GM18498 (cell line): ENCODE measurements at regions not wholly inside any gene's neighbourhood (a gene's known extent, or its start where the extent isn't known, plus 50 kb on each side); places are given as distances from the start of the nearest gene placed in this dataset.

ENCODE experiments used
- ATAC-seq: cut with Tn5 transposase; IDR thresholded peaks from one replicate; pipeline ENCODE4 v1.9.1; 2021; ENCODE audit warnings: mild to moderate bottlenecking, moderate library complexity; ENCODE audit not compliant: unreplicated experiment

GRCh38 chr4:19455196-19455595 lies 796.5 kb upstream of the SLIT2 start:
- ATAC-seq: no peak

DNA sequence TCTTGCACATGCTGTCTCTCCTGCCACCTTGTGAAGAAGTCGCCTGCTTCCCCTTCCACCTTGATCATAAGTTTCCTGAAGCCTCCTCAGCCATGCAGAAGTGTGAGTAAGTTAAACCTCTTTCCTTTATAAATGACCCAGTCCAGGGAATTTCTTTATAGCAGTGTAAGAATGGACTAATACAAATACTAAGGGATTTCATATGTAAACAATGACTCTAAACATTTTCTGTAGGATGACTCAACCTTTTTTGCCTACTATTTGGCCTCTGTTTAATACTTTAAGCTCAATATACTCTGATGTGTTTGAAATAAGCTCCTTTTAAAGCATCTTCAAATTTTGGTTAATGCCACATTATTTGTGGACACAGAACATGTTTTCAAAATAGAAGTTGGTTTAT lies 813.5 kb upstream of the SLIT2 start:
- ATAC-seq: no peak

GRCh38 chr4:19437008-19437407 lies 814.7 kb upstream of the SLIT2 start:
- no peak for ATAC-seq

DNA sequence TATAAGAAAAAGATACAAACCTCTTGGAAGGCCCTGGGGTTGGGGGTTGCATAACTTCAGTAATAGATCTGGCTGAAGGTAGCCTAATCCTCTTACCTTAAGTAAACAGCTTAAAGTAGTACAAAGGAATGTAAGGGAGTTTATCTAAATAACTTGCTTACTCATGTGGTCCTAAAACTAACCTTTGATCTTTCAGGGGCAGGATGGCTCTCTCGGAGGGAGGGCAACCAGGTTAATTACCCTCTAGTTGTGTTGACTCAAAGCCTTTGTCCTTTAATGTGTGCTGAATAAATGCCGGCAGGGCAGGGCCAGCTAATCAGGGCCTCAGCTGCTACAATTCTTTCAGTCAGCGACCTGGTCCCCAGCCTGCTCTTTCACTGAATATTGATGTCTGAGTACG lies 822.0 kb upstream of the SLIT2 start:
- ATAC-seq: no peak

- no peak for ATAC-seq
These were observed 826.6 kb upstream of the SLIT2 start for GRCh38 chr4:19425146-19425545.

GRCh38 chr4:19417256-19417655 lies 834.4 kb upstream of the SLIT2 start:
- ATAC-seq: no peak

GRCh38 chr4:19416146-19416545 lies 835.6 kb upstream of the SLIT2 start:
- ATAC-seq: no peak

DNA sequence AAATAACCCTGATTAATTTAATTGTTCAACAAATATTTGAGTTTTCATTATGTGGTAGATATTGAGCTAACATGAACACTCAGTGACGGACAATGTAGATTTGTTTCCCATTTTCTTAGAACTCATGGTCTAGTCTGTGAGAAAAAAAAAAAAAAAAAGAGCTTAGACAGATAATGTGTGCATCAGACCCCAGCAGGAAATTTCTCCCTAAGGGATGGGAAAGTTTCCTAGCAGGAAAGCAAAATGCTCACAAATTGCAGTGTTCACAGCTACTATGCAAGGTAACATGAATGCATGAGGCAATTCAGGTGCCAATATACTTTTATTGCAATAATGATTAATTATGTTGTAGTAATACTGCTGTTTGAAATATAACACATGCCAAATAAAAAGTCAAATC lies 843.2 kb upstream of the SLIT2 start:
- ATAC-seq: no peak

GRCh38 chr4:19406789-19407188 lies 844.9 kb upstream of the SLIT2 start:
- ATAC-seq: no peak

DNA sequence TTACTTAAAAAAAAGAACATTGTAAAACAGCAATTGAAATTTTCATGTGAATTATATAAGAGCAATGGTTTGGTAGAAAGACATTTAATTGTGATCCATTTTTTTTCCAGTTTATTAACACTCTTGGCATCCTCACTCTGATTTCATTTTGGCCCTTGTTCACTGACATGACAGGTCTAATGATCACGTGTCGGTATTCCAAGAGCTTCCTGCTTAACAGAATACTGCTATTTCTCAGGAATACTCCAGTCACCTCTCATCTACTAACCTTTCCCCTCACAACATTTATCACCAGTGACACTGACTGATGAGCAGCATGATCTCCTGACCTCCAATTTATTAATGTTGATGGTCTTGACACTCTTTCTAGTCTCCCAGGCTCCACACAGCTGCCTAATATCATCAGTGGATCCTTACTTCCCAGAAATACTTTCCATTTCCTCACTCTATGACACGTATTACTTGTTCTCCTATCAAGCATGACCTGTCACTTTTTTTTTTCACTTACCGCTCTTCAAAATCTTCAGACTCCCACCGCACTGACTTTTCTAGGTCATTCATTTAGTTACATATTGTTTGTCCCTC lies 847.8 kb upstream of the SLIT2 start:
- no peak for ATAC-seq

GRCh38 chr4:19402581-19403065 lies 849.1 kb upstream of the SLIT2 start:
- ATAC-seq: no peak

- ATAC-seq: no peak
These were observed 850.2 kb upstream of the SLIT2 start for GRCh38 chr4:19401301-19402080.

- no peak for ATAC-seq
These were observed 850.9 kb upstream of the SLIT2 start for GRCh38 chr4:19400820-19401219.

DNA sequence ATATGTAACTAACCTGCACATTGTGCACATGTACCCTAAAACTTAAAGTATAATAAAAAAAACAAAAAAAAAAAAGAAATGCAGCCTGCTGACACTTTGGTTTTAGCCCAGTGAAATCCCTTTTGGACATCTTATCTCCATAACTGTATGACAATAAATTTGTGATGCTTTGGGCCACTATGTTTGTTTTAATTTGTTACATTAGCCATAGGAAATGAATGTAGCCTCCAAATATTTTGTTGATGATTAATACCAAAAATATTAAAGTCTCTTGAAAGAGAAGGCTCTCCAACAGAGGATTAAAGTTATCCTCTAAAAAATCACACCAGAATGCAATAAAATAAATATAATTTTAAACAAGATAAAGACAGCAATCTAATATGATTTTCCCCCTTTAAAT lies 852.7 kb upstream of the SLIT2 start:
- no peak for ATAC-seq

DNA sequence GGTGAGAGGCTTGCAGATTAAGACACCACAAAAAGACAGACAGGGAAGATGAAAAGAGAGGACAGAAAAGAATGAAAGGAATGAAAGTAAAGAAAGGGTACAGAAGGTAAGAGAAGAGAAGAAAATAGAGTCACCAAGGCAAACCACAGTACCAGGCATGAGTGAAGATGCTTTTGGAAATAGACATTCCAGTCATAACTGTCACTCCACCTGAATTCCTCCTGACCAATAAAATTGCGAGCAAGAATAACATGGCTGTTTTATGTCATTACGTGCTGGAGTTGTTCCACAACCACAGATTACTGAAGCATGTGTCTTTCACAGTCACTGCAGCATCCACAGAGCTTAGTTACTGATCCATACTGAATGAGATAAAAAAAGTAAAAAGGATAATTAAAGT lies 864.9 kb upstream of the SLIT2 start:
- ATAC-seq: no peak

- no peak for ATAC-seq
These were observed 868.5 kb upstream of the SLIT2 start for GRCh38 chr4:19382993-19383756.

DNA sequence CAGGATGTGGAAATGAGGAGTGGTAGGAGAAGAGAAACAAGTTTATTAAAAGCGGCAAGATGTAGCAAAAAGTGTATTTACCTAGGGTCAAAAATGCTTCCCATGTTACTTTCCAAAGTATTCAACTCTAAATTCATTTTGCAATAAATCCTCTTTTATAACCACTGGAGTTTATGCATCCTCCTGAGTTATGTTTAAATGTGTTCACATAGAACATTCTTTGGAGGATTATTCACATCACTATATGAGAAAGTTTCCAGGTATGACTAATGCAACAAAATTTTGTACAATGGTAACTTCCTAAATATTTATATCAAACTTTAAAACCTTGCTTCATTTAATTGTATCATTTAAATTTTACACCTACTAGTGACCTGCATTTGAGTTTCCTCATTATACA lies 870.6 kb upstream of the SLIT2 start:
- ATAC-seq: no peak

GRCh38 chr4:19380600-19380999 lies 871.1 kb upstream of the SLIT2 start:
- no peak for ATAC-seq

GRCh38 chr4:19379191-19379708 lies 872.5 kb upstream of the SLIT2 start:
- ATAC-seq: no peak

GRCh38 chr4:19375931-19376330 lies 875.8 kb upstream of the SLIT2 start:
- no peak for ATAC-seq

DNA sequence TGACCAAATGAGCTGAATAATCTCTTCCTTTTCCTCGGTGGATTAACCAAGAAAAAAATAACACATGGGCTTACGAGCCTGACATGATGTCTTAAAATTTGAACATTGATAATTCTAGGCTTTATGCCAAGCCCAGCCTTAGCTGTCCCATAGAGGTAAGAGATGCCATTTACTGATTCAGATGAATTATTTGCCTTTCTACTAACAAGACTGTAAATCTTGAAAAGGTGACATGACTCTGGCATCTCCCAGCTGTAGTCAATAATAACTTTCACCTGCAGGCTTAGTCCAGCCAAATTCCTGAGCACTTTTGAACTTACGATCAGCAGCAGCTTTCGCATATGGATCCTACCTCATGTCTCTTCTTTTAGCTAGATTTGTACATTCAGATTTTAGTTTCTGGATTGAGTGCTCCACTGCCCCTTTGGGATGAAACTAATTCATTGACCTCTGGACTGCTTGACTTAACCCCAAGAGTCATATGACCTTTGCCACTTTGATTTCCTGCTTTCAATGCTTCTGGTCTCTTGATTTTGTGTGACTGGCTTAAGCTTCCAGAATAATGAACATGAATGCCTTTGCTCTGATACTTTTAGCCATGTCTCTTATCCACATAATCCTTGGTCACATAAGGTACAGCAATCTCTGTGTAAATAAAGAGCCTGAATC lies 876.4 kb upstream of the SLIT2 start:
- no peak for ATAC-seq
